IMR-90 (cell line): ENCODE measurements at regions not wholly inside any gene's neighbourhood (a gene's known extent, or its start where the extent isn't known, plus 50 kb on each side); places are given as distances from the start of the nearest gene placed in this dataset.

Source experiments
- ATAC-seq: fragments of 200-7000 bp; cut with Tn5 transposase; 2 replicates; pipeline ENCODE4 v1.9.1; 2020; ENCODE audit warnings: low read depth, mild to moderate bottlenecking, moderate library complexity
- BruUV-seq: library from RNA; stranded (reverse); fragments of 400-500 nt; replicated peaks from 2 replicates; lab custom pipeline; 2021; lab: Mats Ljungman, UMichigan
- CTCF ChIA-PET: fragments of 300-600 bp; formaldehyde crosslinking; extraction: SDS; loops from one replicate; lab custom pipeline; 2021; ENCODE audit warnings: antibody characterized with exemption; lab: Yijun Ruan, JAX
- POLR2A ChIA-PET: fragments of 300-600 bp; sonication (Branson Sonifier 250); formaldehyde crosslinking; loops from one replicate; lab custom pipeline; 2022; ENCODE audit warnings: antibody characterized with exemption; ENCODE audit not compliant: unreplicated experiment; lab: Charles Lee
- DNase-seq: peaks from one replicate; pipeline ENCODE4 v3.0.0; 2013
- H2AFZ ChIP-seq: replicated peaks from 2 replicates; pipeline ENCODE3; 2013; ENCODE audit warnings: low read length, mild to moderate bottlenecking; ENCODE audit not compliant: poor library complexity
- H2AK5ac ChIP-seq: 2 replicates; pipeline ENCODE4 v1.6.1; 2013; ENCODE audit warnings: low read depth, low read length, inconsistent platforms
- H2AK9ac ChIP-seq: replicated peaks from 2 replicates; pipeline ENCODE3; 2013; ENCODE audit warnings: mild to moderate bottlenecking, low read depth, low read length, moderate library complexity; ENCODE audit not compliant: poor library complexity
- H2BK120ac ChIP-seq: 2 replicates; pipeline ENCODE4 v1.6.1; 2013; ENCODE audit warnings: low read depth, low read length, inconsistent platforms
- H2BK15ac ChIP-seq: 3 replicates; pipeline ENCODE4 v1.6.1; 2013; ENCODE audit warnings: low read depth, low read length, inconsistent platforms
- H2BK20ac ChIP-seq: 2 replicates; pipeline ENCODE4 v1.6.1; 2013; ENCODE audit warnings: low read depth, mild to moderate bottlenecking, inconsistent platforms, low read length, moderate library complexity
- H2BK5ac ChIP-seq: 2 replicates; pipeline ENCODE4 v1.6.1; 2013; ENCODE audit warnings: mild to moderate bottlenecking, low read depth, low read length, inconsistent platforms; ENCODE audit not compliant: poor library complexity, severe bottlenecking
- H3K14ac ChIP-seq: replicated peaks from 2 replicates; pipeline ENCODE4 v1.6.1; 2013; ENCODE audit warnings: low read depth, low read length, inconsistent platforms
- H3K18ac ChIP-seq: 2 replicates; pipeline ENCODE4 v1.6.1; 2013; ENCODE audit warnings: low read depth, low read length, control low read depth
- H3K23ac ChIP-seq: 2 replicates; pipeline ENCODE4 v1.6.1; 2013; ENCODE audit warnings: low read depth, low read length, inconsistent platforms
- H3K27ac ChIP-seq: 2 replicates; pipeline ENCODE4 v1.5.1; 2013; ENCODE audit warnings: mild to moderate bottlenecking, control low read depth, low read length; ENCODE audit not compliant: insufficient read depth
- H3K27me3 ChIP-seq: 2 replicates; pipeline ENCODE4 v1.6.1; 2013; ENCODE audit warnings: low read length; ENCODE audit not compliant: control insufficient read depth, insufficient read depth
- H3K36me3 ChIP-seq: 2 replicates; pipeline ENCODE4 v1.6.1; 2013; ENCODE audit warnings: low read length, mixed read lengths; ENCODE audit not compliant: control insufficient read depth, insufficient read depth
- H3K4ac ChIP-seq: 2 replicates; pipeline ENCODE4 v1.6.1; 2013; ENCODE audit warnings: low read depth, low read length, inconsistent platforms
- H3K4me1 ChIP-seq: 2 replicates; pipeline ENCODE4 v1.6.1; 2013; ENCODE audit warnings: low read length, mixed read lengths; ENCODE audit not compliant: control insufficient read depth, insufficient read depth
- H3K4me2 ChIP-seq: 2 replicates; pipeline ENCODE4 v1.6.1; 2013; ENCODE audit warnings: low read depth, mild to moderate bottlenecking, control low read depth, low read length, moderate library complexity
- H3K4me3 ChIP-seq: 2 replicates; pipeline ENCODE4 v1.5.1; 2013; ENCODE audit warnings: low read depth, mild to moderate bottlenecking, control low read depth, low read length, moderate library complexity; ENCODE audit not compliant: insufficient read depth
- H3K56ac ChIP-seq: 2 replicates; pipeline ENCODE4 v1.6.1; 2013; ENCODE audit warnings: low read length, inconsistent platforms; ENCODE audit not compliant: insufficient read depth; ENCODE audit errors: extremely low read depth
- H3K79me1 ChIP-seq, 2 experiments: 2 replicates each; pipeline ENCODE4 v1.6.1; 2013; ENCODE audit warnings: low read length in 2 of 2, inconsistent platforms in 1 of 2, low read depth in 1 of 2
- H3K9ac ChIP-seq: 2 replicates; pipeline ENCODE4 v1.6.1; 2013; ENCODE audit warnings: low read depth, low read length, control low read depth
- H3K9me1 ChIP-seq: 2 replicates; pipeline ENCODE4 v1.6.1; 2013; ENCODE audit warnings: low read length, inconsistent platforms; ENCODE audit not compliant: insufficient read depth
- H3K9me3 ChIP-seq: 2 replicates; pipeline ENCODE4 v1.6.1; 2013; ENCODE audit warnings: low read length; ENCODE audit not compliant: control insufficient read depth, insufficient read depth
- H4K20me1 ChIP-seq: 2 replicates; pipeline ENCODE4 v1.6.1; 2013; ENCODE audit warnings: low read length, inconsistent platforms; ENCODE audit not compliant: insufficient read depth
- H4K5ac ChIP-seq: 2 replicates; pipeline ENCODE4 v1.6.1; 2013; ENCODE audit warnings: mild to moderate bottlenecking, low read depth, low read length, control low read depth
- H4K8ac ChIP-seq, 2 experiments: 2 replicates each; pipeline ENCODE4 v1.6.1; 2013; ENCODE audit warnings: low read depth in 2 of 2, low read length in 2 of 2, control low read depth in 1 of 2, inconsistent platforms in 1 of 2
- H4K91ac ChIP-seq: 2 replicates; pipeline ENCODE4 v1.6.1; 2013; ENCODE audit warnings: low read depth, low read length, inconsistent platforms; ENCODE audit not compliant: insufficient read depth
- CEBPB ChIP-seq: IDR thresholded peaks from 2 replicates; pipeline ENCODE4 v1.6.1; 2012; ENCODE audit warnings: low read depth, low read length, improper control_type of control experiment
- POLR2A ChIP-seq: IDR thresholded peaks from 2 replicates; pipeline ENCODE4 v1.6.1; 2012; ENCODE audit warnings: mild to moderate bottlenecking, low read depth, low read length
- SMC3 ChIP-seq: fragments of 150-350 bp; IDR thresholded peaks from 2 replicates; pipeline ENCODE4 v1.6.1; 2016; ENCODE audit warnings: low read depth, mild to moderate bottlenecking, antibody characterized with exemption, low read length, moderate library complexity
- WGBS, 2 experiments: methylation state at CpG; one replicate each; pipeline versions ENCODE4 v1.1.5 to v1.1.7; 2013; ENCODE audit warnings: missing lambda C conversion rate in 2 of 2; ENCODE audit not compliant: insufficient read length in 1 of 2; ENCODE audit errors: extremely low coverage in 2 of 2; 5-methylcytosine and 5-hydroxymethylcytosine counted together
- dilution Hi-C: fragments of 300-500 bp; cut with HindIII; formaldehyde crosslinking; loops from one replicate; pipeline ENCODE4 v1.14.3; 2018; ENCODE audit warnings: low sequenced_read_pairs; ENCODE audit not compliant: unreplicated experiment
- in situ Hi-C: fragments of 300-500 bp; cut with MboI; formaldehyde crosslinking; loops from 3 replicates; pipeline ENCODE4 v1.14.3; 2019; ENCODE audit warnings: low sequenced_read_pairs, inconsistent platforms, mixed read lengths
- intact Hi-C: fragments of 100-400 bp; cut with micrococcal nuclease; formaldehyde crosslinking; loops from 2 replicates; pipeline ENCODE4 v1.10.0; 2022

DNA sequence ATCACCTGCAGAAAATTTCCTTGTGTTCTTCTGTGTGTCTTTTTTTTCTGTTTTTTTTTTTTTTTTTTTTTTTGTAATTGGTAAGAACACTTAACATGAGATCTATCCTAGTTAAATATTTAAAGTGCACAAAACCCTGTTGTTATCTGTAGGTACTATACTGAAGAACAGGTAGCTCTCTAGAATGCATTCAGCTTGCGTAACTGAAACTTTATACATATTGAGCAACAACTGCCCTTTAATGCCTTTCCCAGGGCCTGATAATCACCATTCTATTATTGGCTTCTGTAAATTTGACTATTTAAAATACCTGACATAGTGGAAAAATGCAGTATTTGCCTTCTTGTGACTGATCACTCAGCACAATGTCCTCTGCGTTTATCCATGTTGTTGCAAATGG lies 701.8 kb downstream of the SUCLG1 start:
- ChIA-PET POLR2A (no interaction called here), CTCF (no interaction called here)
- H3K27ac ChIP-seq = no peak overlapping the region
- H4K20me1 ChIP-seq = no peaks in the 10 kb centered on the region
- no peak overlapping the region for H3K56ac ChIP-seq
- in situ Hi-C loops = no loop called here
- H3K79me1 ChIP-seq = no peaks in the 10 kb centered on the region
- no peak overlapping the region for H3K23ac ChIP-seq
- no peak overlapping the region for H4K5ac ChIP-seq
- no peak overlapping the region for H2AK9ac ChIP-seq
- H3K4me3 ChIP-seq = no peak overlapping the region
- intact Hi-C loops = no loop called here
- no CpG with 5 or more reads among the region's 2 CpGs for WGBS, 2 experiments
- H3K27me3 ChIP-seq = no peaks in the 10 kb centered on the region
- H2BK120ac ChIP-seq = no peak overlapping the region
- no peak overlapping the region for H2AK5ac ChIP-seq
- TF ChIP-seq CEBPB = no peak
- no peak for TF ChIP-seq SMC3
- no peak for TF ChIP-seq POLR2A
- no peak overlapping the region for H2BK15ac ChIP-seq
- DNase-seq = no peak
- H3K36me3 ChIP-seq = no peaks in the 10 kb centered on the region
- H3K14ac ChIP-seq = no peak overlapping the region
- no peaks in the 10 kb centered on the region for H3K9me1 ChIP-seq
- H3K4me1 ChIP-seq = no peaks in the 10 kb centered on the region
- H3K4ac ChIP-seq = no peak overlapping the region
- ATAC-seq = no peak
- H4K91ac ChIP-seq = no peak overlapping the region
- no peak overlapping the region for H3K9ac ChIP-seq
- H3K18ac ChIP-seq = no peak overlapping the region
- H3K9me3 ChIP-seq = no peaks in the 10 kb centered on the region
- no peak overlapping the region for H2BK5ac ChIP-seq
- no peak overlapping the region for H2BK20ac ChIP-seq
- H2AFZ ChIP-seq = no peak overlapping the region
- no peak overlapping the region for H4K8ac ChIP-seq
- BruUV-seq = no TSS peak
- H3K4me2 ChIP-seq = no peak overlapping the region
- dilution Hi-C loops = no loop called here
